ENCODE measurements at regions not wholly inside any gene's neighbourhood (a gene's known extent, or its start where the extent isn't known, plus 50 kb on each side); places are given as distances from the start of the nearest gene placed in this dataset.

DNA sequence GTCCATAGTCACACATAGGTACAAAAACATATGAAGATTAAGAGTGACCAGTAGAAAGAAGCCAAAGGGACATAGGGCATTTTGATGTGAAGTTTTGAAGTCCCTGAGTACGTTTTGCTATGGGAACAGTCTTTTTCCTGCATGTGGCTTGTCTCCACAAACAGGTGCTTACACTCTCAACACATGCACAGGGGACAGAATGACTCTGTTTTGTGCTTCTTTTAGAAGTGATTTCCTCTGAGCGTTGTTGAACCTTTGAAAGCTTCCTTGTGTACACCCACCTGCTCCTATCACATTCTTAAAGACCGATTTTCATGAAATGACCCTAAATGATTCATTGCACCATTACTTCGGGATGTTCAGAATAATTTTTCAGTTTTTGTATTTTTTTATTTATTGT lies 338.8 kb upstream of the CDH4 start:
- no peak overlapping the region for H3K4me3 ChIP-seq (ENCODE audit: insufficient read depth, low read depth, low read length)
- H3K27ac ChIP-seq (ENCODE audit: insufficient read depth, low read depth, low read length, poor library complexity, severe bottlenecking), result no peak overlapping the region
- WGBS, 2 experiments, result 91 to 94% methylated on average over 3 to 4 of the region's 4 CpGs
- no peaks in the 10 kb centered on the region for H3K27me3 ChIP-seq (ENCODE audit: control insufficient read depth, insufficient read depth, low read length, poor library complexity, severe bottlenecking)
- no peaks in the 10 kb centered on the region for H3K4me1 ChIP-seq (ENCODE audit: control insufficient read depth, insufficient read depth, low read length)
- H3K9me3 ChIP-seq (ENCODE audit: control insufficient read depth, low read length), result no peaks in the 10 kb centered on the region
- no peaks in the 10 kb centered on the region for H3K36me3 ChIP-seq (ENCODE audit: control insufficient read depth, insufficient read depth, low read length)

DNA sequence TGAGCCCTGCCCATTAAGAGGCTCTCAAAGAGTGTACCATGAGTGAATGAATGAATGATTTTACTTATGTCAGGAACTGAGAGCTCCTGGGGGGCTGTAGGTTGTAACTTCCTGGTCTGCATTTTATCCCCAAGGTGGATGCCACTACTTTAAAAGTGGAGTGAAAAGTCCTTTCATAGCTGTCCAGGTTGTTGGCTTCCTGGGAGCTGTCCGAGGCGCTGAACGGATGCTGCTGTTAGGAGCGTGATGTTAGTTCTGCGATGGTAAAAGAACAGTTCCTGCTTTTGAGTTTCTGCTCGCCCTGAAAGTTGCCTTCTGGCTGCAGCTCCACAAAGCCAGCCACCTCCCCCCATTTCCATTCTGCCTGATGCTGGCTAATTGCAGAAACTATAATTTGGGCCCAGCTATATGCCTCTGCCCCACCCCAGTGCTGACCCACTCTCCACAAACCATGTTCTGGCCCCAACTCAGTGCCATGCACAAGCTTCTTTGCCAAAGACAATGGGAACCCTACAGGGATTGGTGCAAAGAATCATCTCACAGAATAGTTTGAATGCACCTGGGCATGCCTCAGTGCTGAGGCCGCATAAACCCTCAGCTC lies 330.9 kb upstream of the CDH4 start:
- Histone ChIP-seq H3K27me3 (ENCODE audit: control insufficient read depth, insufficient read depth, low read length, poor library complexity, severe bottlenecking) (no peaks in the 10 kb centered on the region), H3K9me3 (ENCODE audit: control insufficient read depth, low read length) (no peaks in the 10 kb centered on the region), H3K4me3 (ENCODE audit: insufficient read depth, low read depth, low read length) (no peak overlapping the region), H3K27ac (ENCODE audit: insufficient read depth, low read depth, low read length, poor library complexity, severe bottlenecking) (no peak overlapping the region), H3K4me1 (ENCODE audit: control insufficient read depth, insufficient read depth, low read length) (peaks cover 5% of the 10 kb centered on the region), H3K36me3 (ENCODE audit: control insufficient read depth, insufficient read depth, low read length) (no peaks in the 10 kb centered on the region)
- WGBS, 2 experiments, result 68 to 77% methylated on average over 7 of the region's 7 CpGs

DNA sequence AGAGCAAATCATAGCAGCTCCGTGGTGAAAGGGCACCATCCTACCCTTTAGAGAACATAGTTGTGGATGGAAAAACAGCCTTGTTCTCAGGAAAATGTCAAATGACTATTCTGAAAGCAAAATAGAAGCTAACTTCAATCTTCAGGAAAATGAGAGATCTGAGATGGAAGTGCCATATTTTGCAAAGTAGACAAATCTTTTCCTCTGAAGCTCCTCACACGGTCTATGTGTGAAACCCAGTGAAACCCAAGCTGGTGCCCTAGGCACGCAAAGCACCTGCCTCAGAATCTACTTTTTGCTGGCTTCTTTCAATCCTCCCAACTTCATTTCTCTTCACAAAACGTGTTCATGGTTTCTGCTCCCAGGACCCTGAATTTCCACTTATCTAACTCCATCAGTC lies 325.2 kb upstream of the CDH4 start:
- WGBS, 2 experiments, result 85 to 86% methylated on average over 4 of the region's 4 CpGs
- no peak overlapping the region for H3K27ac ChIP-seq (ENCODE audit: insufficient read depth, low read depth, low read length, poor library complexity, severe bottlenecking)
- no peaks in the 10 kb centered on the region for H3K27me3 ChIP-seq (ENCODE audit: control insufficient read depth, insufficient read depth, low read length, poor library complexity, severe bottlenecking)
- H3K36me3 ChIP-seq (ENCODE audit: control insufficient read depth, insufficient read depth, low read length), result no peaks in the 10 kb centered on the region
- no peak overlapping the region for H3K4me3 ChIP-seq (ENCODE audit: insufficient read depth, low read depth, low read length)
- H3K4me1 ChIP-seq (ENCODE audit: control insufficient read depth, insufficient read depth, low read length), result no peaks in the 10 kb centered on the region
- H3K9me3 ChIP-seq (ENCODE audit: control insufficient read depth, low read length), result no peaks in the 10 kb centered on the region

DNA sequence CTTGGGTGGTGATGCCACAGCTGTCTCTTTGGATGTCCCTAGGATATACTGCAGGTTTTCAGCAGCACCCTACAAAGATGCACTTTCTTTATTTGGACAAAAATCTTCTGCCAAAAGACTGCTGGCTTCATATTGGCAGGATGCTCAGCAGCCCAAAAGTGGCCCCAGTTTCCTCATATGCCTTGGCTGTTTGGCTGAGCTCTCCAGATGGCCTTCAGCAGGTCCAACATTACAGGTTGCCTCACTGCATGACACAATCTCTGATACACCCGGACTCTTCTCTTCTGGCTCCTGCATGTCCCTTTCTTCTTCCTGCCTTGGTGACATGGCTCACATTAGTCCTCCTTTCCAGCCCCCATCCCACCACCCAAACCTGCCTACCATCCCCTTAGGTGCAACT lies 323.7 kb upstream of the CDH4 start:
- no peak overlapping the region for H3K4me3 ChIP-seq (ENCODE audit: insufficient read depth, low read depth, low read length)
- H3K27me3 ChIP-seq (ENCODE audit: control insufficient read depth, insufficient read depth, low read length, poor library complexity, severe bottlenecking), result no peaks in the 10 kb centered on the region
- no peak overlapping the region for H3K27ac ChIP-seq (ENCODE audit: insufficient read depth, low read depth, low read length, poor library complexity, severe bottlenecking)
- WGBS, 2 experiments, result 82 to 90% methylated on average over 1 of the region's 1 CpG
- no peaks in the 10 kb centered on the region for H3K4me1 ChIP-seq (ENCODE audit: control insufficient read depth, insufficient read depth, low read length)
- no peaks in the 10 kb centered on the region for H3K9me3 ChIP-seq (ENCODE audit: control insufficient read depth, low read length)
- no peaks in the 10 kb centered on the region for H3K36me3 ChIP-seq (ENCODE audit: control insufficient read depth, insufficient read depth, low read length)

DNA sequence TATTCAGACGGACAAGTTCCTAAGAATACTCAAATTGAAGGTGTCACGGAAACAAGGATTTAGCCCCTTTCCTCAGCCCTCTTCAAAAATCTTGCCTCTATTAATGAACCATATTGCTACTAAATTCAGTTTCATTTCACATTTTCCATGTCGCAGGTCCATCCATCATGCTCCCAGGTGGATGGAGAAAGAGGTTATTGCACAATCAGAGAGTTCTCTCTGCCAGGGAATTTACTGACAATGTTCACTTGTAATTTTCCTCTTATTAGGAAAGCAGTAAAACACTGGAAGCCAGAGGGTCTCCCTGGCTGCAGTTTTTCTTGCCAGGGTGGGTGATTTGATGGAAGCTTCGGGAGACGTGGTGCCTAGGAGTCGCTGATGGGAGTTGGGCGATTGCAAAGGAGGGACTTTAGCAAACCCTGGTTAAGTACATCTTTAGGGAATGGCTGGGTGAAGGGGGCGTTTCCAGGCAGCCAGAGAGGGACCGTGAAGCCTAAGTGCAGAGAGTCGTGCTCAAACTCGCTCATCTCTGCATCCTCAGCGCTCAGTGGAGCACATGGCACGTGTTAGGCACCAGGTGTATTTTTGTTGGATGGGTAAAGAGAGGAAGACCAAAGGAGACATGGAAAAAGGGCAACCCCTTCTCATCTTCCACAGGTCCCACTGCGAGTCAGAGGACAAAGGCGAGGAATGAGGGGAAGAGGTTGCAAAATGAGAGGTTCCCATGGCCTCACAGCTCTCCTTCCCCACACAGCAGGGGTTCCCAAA lies 321.9 kb upstream of the CDH4 start:
- H3K36me3 ChIP-seq (ENCODE audit: control insufficient read depth, insufficient read depth, low read length), result no peaks in the 10 kb centered on the region
- no peak overlapping the region for H3K4me3 ChIP-seq (ENCODE audit: insufficient read depth, low read depth, low read length)
- H3K9me3 ChIP-seq (ENCODE audit: control insufficient read depth, low read length), result no peaks in the 10 kb centered on the region
- no peaks in the 10 kb centered on the region for H3K27me3 ChIP-seq (ENCODE audit: control insufficient read depth, insufficient read depth, low read length, poor library complexity, severe bottlenecking)
- no peaks in the 10 kb centered on the region for H3K4me1 ChIP-seq (ENCODE audit: control insufficient read depth, insufficient read depth, low read length)
- H3K27ac ChIP-seq (ENCODE audit: insufficient read depth, low read depth, low read length, poor library complexity, severe bottlenecking), result no peak overlapping the region
- 90 to 93% methylated on average over 15 of the region's 15 CpGs for WGBS, 2 experiments

DNA sequence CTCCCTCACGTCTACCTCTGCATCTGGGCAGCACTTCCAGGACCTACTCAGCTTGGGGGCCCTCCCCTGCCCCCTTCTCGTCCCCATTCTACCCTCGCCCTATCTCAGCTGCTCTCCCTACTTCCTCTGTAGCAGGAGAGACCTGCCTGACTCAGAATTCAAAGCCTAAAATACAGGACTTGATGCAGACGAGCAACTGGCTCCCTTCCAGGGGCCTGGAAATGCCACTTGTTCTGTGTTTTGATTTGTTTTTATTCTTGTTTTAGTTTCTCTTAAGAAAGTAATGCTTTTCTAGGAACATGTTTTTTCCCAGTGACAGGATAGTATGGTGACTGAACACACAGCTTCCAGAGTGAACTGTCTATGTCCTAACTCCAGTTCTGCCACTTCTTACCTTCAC lies 320.4 kb upstream of the CDH4 start:
- H3K4me3 ChIP-seq (ENCODE audit: insufficient read depth, low read depth, low read length), result no peak overlapping the region
- H3K9me3 ChIP-seq (ENCODE audit: control insufficient read depth, low read length), result no peaks in the 10 kb centered on the region
- no peaks in the 10 kb centered on the region for H3K27me3 ChIP-seq (ENCODE audit: control insufficient read depth, insufficient read depth, low read length, poor library complexity, severe bottlenecking)
- H3K4me1 ChIP-seq (ENCODE audit: control insufficient read depth, insufficient read depth, low read length), result no peaks in the 10 kb centered on the region
- 83 to 85% methylated on average over 4 of the region's 4 CpGs for WGBS, 2 experiments
- H3K27ac ChIP-seq (ENCODE audit: insufficient read depth, low read depth, low read length, poor library complexity, severe bottlenecking), result no peak overlapping the region
- no peaks in the 10 kb centered on the region for H3K36me3 ChIP-seq (ENCODE audit: control insufficient read depth, insufficient read depth, low read length)

DNA sequence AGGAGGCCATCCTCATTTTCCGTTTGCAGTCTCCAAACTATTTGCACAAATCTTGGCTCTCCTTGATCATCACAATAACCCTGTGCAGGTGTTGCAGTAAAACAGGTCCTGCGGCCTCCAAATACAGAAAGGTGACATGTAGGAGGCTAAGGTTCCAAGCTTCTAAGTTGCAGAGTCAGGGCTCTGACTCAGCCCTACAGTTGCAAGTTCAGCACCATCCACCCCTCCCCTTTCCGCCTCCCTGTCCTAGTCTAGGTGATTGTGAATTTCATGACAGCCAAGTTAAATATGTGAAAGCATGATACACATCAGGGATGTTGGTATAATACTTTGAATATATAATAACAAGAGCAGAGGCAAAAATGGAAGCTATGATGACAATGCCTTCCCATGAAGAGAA lies 317.3 kb upstream of the CDH4 start:
- no peak overlapping the region for H3K4me3 ChIP-seq (ENCODE audit: insufficient read depth, low read depth, low read length)
- H3K4me1 ChIP-seq (ENCODE audit: control insufficient read depth, insufficient read depth, low read length), result no peaks in the 10 kb centered on the region
- H3K27ac ChIP-seq (ENCODE audit: insufficient read depth, low read depth, low read length, poor library complexity, severe bottlenecking), result no peak overlapping the region
- no peaks in the 10 kb centered on the region for H3K36me3 ChIP-seq (ENCODE audit: control insufficient read depth, insufficient read depth, low read length)
- no peaks in the 10 kb centered on the region for H3K27me3 ChIP-seq (ENCODE audit: control insufficient read depth, insufficient read depth, low read length, poor library complexity, severe bottlenecking)
- WGBS, 2 experiments, result 87 to 96% methylated on average over 2 to 3 of the region's 3 CpGs
- no peaks in the 10 kb centered on the region for H3K9me3 ChIP-seq (ENCODE audit: control insufficient read depth, low read length)

DNA sequence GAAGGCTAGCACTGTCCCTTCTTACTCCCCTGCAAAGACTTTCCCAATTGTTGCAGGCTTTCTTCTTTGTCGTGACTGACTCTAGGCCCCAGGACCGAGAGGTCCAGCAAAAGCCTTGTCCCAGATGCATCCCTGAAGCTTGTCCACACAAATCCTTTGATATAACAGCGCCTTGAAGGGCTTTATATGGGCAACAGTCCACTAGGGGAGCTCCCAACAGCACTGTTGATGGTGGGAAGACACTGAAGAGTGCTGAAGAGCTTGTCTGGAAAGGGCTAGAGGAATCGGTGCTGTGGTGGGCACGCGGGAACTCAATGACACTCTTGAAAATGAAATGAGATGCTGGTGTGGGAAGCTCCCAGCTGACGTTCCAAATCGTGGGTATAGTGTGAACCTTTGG lies 316.1 kb upstream of the CDH4 start:
- Histone ChIP-seq H3K4me1 (ENCODE audit: control insufficient read depth, insufficient read depth, low read length) (no peaks in the 10 kb centered on the region), H3K4me3 (ENCODE audit: insufficient read depth, low read depth, low read length) (no peak overlapping the region), H3K27me3 (ENCODE audit: control insufficient read depth, insufficient read depth, low read length, poor library complexity, severe bottlenecking) (no peaks in the 10 kb centered on the region), H3K27ac (ENCODE audit: insufficient read depth, low read depth, low read length, poor library complexity, severe bottlenecking) (no peak overlapping the region), H3K36me3 (ENCODE audit: control insufficient read depth, insufficient read depth, low read length) (no peaks in the 10 kb centered on the region), H3K9me3 (ENCODE audit: control insufficient read depth, low read length) (no peaks in the 10 kb centered on the region)
- 87% methylated on average over 8 of the region's 8 CpGs for WGBS, 2 experiments

DNA sequence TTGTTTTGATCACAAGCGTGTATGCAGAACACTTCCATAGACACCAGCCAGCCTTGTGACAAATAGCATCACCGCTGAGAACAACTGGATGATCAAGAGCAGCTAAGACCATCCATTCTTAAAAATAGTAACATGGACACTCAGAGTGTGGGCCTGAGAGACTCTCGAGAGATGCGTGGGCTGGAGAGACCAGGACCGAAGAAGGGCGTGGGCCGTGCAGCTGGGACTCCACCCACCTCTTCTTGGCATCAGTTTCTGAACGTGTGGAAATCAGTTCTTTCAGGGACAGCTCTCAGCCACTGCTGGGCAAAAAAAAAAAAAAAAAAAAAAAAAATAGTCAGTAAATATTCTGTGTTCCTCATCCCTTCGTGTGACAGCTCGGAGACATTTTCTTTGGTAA lies 314.5 kb upstream of the CDH4 start:
- Histone ChIP-seq H3K4me3 (ENCODE audit: insufficient read depth, low read depth, low read length) (no peak overlapping the region), H3K9me3 (ENCODE audit: control insufficient read depth, low read length) (no peaks in the 10 kb centered on the region), H3K36me3 (ENCODE audit: control insufficient read depth, insufficient read depth, low read length) (no peaks in the 10 kb centered on the region), H3K27ac (ENCODE audit: insufficient read depth, low read depth, low read length, poor library complexity, severe bottlenecking) (no peak overlapping the region), H3K4me1 (ENCODE audit: control insufficient read depth, insufficient read depth, low read length) (no peaks in the 10 kb centered on the region), H3K27me3 (ENCODE audit: control insufficient read depth, insufficient read depth, low read length, poor library complexity, severe bottlenecking) (no peaks in the 10 kb centered on the region)
- 89 to 93% methylated on average over 10 of the region's 10 CpGs for WGBS, 2 experiments

DNA sequence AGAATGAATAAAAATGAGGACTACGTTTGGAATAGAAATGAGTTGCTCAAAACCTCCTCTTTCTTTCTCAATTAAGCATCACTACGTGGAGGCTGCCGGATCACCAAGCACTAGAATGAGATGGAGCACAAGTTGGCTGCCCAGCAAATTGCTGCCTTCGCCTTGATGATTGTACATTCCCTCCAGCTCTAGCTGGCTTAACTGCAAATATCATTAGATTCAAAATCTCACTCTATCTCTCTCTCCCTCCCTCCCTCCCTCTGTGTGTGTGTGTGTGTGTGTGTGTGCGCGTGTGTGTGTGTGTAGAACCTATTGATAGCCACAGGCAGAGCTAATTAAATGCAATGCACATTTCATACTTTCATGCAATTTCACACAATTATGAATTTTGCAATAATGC lies 310.7 kb upstream of the CDH4 start:
- no peak overlapping the region for H3K27ac ChIP-seq (ENCODE audit: insufficient read depth, low read depth, low read length, poor library complexity, severe bottlenecking)
- no peaks in the 10 kb centered on the region for H3K27me3 ChIP-seq (ENCODE audit: control insufficient read depth, insufficient read depth, low read length, poor library complexity, severe bottlenecking)
- no peaks in the 10 kb centered on the region for H3K9me3 ChIP-seq (ENCODE audit: control insufficient read depth, low read length)
- H3K4me1 ChIP-seq (ENCODE audit: control insufficient read depth, insufficient read depth, low read length), result no peaks in the 10 kb centered on the region
- H3K4me3 ChIP-seq (ENCODE audit: insufficient read depth, low read depth, low read length), result no peak overlapping the region
- WGBS, 2 experiments, result 91 to 94% methylated on average over 4 of the region's 6 CpGs
- no peaks in the 10 kb centered on the region for H3K36me3 ChIP-seq (ENCODE audit: control insufficient read depth, insufficient read depth, low read length)
